HG02938 (cell line): ENCODE measurements at regions not wholly inside any gene's neighbourhood (a gene's known extent, or its start where the extent isn't known, plus 50 kb on each side); places are given as distances from the start of the nearest gene placed in this dataset.

Experiments used
- ATAC-seq: cut with Tn5 transposase; IDR thresholded peaks from one replicate; pipeline ENCODE4 v1.9.1; 2021; ENCODE audit warnings: mild to moderate bottlenecking, moderate library complexity; ENCODE audit not compliant: unreplicated experiment

DNA sequence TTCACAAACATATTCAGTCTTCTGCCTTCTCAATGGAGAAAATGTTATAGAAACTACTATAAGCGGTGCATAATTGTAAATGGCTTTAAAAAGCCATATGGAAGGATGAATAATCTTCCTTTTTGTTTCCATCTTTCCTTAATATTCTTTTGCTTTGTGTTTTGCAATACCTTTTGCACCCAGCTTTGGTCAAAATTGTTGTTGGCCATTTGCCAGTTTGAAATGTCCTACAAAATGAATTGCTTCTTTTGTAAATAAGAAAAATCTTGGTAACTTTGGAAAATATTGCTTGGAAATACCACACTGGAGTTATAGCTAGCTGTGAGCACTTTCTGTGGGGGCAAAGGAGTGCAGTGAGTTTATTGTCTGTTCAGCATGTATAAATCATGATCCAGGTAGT is 93.5 kb upstream of the NR2F2 start:
- no peak for ATAC-seq

DNA sequence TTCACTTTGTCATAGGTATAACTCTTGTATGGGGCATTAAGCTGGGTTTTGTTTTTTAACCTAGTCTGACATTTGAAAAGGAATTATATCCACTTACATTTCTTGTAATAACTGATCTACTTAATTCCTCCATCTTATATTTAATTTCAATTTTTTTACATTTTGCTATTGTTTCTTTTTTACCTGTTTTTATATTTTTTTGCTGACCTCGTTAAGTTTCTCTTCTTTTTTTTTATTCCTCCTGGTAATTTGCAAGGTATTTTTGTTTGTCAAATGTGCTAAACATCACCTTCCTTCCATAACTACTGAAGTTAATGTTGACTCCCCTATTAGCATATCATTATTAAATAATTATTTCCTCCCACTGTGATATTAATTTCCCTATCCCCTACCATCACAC is 87.7 kb upstream of the NR2F2 start:
- no peak for ATAC-seq

DNA sequence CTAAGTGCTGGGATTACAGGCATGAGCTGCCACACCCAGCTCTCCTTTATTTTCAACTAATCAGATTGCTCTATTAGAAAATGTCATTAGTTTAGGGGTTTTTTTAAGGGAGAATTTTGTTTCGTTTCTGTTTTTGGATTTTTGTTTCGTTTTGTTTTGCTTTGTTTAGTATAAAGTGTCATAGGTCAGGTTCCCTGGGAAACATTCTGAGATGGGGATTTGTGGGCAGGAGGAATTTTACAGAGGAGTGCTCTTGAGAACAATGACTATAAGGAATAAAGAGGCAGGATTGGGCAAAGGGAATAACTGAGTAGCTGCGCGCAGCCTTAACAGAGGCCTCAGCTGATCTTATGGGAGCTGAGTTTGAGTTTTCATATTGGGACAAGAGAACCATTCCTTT is 86.8 kb upstream of the NR2F2 start:
- no peak for ATAC-seq

DNA sequence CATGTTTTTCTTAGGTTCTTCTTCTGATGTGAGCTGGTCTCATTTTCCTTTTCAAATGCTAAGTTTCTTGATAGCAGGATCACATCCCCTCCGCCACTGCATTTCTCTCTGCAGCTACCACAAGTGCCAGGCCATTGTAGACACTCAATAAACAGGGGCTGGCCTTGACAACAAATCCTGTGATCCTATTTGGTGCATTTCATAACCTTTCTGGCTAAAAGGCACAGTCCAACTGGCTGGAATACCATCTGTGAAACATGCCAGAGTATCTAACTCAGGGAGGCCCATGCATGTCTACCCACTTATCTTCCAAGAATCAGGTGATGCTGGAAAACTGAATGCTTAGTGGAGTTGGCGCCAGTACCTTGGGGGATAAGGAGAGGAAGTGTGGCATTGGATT is 85.2 kb upstream of the NR2F2 start:
- no peak for ATAC-seq

DNA sequence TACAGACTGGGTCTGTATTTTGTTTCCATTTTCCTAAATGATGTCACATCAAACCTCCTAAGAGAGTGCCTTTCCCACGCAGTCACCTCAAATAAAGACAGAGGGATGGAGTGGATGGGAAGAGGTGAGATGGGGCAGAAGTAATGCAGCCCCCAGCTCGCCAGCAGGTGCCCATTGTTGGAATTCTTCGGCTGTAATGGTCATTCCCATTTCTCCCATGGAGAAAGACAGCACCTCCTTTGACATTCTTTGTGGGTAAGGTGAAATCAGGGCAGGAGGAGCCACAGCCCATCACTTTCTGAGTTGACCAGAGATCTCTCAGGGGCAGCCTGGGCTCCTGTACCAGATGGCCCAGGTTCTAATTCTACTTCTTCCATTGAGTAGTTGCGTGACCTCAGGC is 84.4 kb upstream of the NR2F2 start:
- ATAC-seq, result no peak

DNA sequence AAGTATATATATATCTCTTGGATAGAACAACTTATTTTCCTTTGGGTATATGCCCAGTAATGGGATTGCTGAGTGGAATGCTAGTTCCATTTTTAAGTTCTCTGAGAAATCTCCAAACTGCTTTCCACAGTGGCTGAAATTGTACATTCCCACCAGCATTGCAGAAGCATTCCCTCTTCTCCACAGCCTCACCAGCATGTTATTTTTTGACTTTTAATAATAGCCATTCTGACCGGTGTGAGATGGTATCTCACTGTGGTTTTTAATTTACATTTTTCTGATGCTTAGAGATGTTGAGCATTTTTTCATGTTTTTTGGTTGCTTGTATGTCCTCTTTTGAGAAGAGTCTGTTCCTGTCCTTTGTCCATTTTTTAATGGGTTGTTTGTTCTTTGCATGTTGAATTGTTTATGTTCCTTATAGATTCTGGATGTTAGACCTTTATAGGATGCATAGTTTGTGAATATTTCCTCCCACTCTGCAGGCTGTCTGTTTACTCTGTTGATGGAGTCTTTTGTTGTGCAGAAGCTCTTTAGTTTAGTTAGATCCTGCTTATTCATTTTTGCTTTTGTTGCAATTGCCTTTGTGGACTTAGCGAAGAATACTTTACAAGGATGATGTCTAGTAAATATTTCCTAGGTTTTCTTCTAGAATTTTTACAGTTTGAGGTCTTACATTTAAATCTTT is 82.7 kb upstream of the NR2F2 start:
- ATAC-seq, result no peak

DNA sequence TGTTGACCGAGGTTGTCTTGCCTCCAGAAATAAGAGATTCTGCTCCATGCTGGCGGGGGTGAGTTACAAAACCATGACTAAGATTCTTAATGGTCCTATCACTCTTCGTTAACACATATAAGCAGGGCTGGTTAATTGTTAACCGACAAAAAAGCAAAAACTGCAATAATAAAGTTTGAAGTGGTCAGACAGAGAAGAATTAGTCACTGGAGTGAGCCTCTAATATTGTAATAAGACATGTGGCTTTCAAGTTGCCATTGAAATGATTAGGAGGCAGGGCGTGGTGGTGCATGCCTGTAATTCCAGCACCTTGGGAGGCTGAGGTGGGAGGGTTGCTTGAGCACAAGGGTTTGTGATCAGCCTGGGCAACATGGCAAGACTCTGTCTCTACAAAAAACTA is 78.4 kb upstream of the NR2F2 start:
- no peak for ATAC-seq

DNA sequence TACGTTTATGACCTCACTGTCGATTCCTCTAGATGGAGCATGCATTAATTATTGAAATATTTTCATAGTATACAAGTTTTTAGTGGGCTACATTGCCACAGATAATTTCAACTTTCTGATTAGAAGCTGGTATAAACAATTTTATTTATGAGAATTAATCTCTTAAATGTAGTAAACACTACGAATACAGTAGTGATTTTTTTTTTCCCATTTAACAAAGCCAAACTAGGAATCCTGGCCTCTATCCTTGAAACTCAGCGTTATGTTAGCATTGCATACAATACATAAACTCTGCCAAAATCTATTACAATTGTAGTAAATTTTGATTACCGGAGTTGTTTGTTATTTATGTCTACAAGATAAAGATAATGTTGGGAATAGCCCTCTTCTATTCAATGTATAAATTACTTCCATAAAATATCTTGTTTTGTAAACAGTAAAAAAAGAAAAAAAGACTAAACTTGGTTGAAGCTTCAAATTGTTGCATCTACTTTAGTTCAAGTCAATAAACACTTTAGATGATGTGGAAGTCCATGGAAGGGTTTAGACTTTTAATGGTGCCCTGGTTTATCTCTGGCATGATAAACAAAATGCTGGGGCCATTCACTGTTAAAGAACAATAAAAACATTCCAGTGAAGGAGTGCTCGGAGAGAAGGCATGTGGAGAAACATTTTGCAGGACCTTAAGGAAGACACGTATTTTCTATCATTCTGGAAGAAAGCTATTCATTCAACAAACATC is 77.3 kb upstream of the NR2F2 start:
- no peak for ATAC-seq

DNA sequence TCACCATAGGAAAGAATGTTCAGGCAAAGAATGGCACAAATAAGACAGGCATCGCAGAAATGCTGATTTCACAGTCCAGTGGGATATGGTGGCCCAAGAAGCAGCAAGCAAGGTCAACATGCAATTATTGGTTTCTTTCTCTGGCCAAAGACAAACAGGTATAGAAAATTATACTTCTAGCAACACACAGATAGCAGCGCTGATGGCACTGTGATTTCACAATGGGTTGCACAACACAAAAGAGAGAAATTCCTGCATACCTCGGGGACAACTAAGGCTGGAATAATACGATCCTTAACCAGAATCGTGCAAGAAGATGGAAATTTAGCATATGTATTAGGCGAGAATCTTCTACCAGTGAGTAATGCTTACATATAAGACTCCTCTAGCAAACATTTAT is 76.3 kb upstream of the NR2F2 start:
- no peak for ATAC-seq

DNA sequence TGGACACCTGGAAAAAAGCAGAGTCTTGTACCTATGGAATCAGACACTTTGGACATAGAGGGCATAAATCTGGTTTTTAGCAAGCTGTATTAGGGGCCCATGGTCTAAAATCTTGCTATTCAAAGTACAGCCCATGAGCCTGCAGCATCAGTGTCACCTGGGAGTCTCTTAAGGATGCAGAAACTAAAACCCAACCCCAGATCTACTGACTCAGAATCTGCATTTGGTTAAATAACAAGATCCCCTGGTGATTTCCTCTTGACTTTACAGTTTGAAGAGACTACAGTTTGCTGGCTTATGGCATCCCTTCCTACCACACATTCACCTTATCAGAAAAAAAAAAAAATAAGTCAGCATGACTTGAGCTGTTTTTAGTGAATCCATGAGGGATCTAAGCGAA is 74.9 kb upstream of the NR2F2 start:
- no peak for ATAC-seq

DNA sequence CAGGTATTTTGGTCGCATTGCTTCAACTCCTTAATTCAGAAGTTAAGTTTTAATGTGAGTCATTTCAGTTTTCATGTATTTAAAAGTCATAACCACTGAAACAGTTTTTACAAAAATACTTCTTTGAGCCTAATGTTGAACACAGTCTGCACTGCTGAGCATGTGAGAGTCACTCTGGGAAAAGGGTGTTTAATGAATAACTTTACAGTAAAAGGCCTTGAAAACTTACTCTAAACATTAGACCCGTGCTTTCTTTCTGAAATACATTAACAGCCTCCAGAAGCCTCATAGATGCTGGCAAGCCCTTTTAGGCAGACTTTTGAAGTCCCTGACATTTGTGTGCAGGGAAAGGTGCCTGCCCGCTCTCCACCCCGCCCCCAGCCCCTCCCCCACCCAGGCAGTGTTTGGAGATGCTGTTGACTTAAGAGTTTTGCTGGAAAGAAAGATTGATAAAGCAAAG is 68.9 kb upstream of the NR2F2 start:
- ATAC-seq, result peak; percentile 95

DNA sequence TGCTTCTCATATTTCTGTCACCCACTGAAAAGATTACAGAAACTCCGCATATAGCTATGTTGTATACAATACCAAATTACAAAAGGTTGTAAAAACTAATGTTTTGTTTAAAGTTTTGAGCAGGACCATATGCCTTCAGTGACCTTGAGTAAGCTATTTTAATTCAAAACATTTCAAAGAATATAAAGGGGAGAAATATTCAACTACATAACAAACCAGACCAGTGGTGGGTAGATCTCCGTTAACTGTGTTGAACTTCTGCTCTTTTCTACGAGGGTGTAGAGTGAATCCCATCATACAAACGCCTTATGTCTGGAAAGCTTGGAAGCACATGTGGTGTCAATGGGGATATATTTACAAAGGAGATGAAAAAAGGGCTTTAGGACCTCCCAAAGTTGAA is 68.4 kb upstream of the NR2F2 start:
- ATAC-seq, result no peak

DNA sequence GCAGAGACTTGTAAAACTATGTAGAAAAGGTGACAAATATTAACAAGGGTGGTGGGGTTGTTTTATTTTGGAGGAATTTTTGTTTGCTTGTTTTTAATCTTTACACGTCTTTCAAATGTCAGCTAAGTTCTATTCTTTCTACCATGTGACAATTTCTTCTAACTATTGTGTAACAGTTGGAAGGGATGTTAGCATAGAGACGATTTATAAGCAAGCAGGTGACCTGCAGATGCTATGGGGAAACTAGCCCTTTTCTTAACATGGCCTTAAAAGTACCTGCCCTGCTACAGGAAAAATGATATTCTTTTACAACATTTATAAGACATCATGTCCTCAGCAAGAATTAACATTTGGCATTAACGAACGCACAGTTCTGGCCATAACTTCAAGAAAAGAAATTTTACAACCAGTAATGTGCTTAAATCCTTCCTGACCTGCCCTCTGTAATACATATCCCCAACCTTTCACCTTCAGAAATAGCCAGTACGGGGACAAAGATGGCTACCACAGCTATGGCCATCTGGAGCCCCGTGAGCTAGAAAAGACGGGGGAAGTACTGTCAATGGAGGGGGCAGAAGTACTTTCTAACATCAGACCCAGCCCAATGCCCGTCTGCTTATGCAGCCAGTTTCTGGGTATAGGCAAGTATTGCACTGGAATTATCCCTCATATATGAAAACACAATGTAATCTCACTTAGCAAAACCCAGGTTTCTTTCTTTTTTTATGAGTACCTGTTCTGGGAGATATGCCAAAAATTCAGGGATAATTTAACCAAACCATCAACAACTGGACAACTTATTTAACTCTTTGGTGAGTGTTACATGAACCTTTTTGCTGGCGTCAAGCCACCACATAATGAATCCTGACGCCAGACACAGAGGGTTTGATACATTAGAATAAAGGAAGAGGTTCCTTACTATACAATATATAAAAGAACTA is 67.7 kb upstream of the NR2F2 start:
- no peak for ATAC-seq

DNA sequence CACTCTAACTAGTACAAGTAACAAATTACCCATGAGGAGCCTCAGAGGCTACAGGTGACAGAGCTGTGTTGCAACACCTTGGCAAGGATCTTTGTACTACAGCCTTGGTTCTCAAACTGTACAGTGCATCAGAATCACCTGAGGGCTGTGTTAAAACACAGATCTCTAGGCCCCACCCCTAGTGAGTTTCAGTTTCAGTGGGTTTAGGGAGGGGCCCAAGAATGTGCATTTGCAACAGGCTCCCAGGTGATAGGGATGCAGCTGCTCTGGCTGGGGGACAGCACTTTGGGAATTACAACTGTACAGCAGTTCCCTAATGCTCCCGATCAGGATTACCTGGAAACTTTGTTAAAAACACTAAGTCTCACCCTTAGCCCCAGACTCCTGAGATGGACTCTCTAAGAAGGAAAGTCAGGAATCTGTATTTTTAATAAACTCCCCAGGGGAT is 66.1 kb upstream of the NR2F2 start:
- ATAC-seq, result no peak

DNA sequence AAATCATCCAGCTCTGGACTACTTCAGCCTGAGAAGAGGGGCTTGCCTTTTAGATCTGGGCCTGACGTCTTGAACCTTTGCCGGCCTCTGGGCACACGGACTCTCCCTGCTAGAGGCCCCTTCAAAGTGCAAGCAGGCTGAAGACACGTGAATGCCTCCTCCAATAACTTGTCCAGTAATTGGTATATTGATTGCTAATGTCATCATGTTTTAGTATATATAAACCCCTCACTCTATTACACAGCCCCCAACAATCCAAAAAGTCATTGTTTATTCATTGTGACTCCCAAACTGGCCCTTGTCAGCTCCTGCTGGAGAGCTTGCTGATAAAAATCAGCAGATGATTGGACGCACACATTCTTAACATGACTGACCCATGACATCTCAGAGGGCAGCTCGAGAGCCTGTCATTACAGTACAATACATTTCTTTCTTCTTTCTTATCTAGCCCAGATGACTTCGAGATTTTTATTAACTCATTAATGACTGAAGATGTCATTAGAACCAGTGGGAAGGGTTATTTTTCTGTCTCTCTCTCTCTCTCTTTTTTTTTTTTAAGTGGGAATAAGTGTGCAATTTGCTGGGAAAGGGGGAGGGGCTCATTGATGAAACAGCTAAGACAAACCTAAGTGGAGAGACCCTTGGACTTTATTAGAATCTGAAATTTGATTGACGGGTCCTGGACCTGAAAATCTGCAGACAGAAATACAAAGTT is 65.5 kb upstream of the NR2F2 start:
- ATAC-seq, result no peak

DNA sequence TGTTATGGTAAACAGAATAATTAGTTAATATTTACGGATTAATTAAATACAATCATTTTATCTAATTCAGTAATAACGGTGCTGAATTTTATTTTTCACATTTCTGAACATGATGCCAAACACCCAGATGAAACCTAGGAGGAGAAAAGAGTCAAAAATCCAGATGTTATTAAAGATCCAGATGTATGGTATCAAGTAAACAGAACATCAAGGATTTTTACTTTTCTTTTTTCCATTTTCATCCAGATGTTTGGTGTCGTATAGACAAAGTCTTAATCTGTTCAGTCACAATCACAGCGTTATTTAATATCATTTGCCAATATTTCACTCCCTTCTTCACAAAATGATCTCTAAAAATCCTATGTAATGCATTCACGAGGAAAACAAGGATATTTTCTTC is 64.0 kb upstream of the NR2F2 start:
- ATAC-seq, result no peak

DNA sequence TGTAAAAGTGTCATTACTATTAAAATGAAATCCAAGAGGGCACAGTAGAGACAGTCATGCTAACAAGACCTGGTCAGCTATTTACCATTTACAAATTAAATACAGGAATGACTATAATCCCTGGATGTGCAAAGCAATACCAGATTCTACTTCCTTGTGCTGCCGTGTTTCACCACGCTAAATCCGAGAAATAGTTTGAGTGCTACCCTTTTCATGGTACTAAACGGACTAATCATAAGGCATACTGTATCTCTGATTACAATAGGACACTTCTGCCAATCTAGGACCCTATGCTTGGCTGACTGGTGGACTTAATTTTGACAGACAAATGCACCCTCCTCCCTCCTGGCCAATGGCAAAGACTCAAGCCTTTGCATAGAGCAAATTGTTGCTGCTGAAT is 63.0 kb upstream of the NR2F2 start:
- no peak for ATAC-seq

DNA sequence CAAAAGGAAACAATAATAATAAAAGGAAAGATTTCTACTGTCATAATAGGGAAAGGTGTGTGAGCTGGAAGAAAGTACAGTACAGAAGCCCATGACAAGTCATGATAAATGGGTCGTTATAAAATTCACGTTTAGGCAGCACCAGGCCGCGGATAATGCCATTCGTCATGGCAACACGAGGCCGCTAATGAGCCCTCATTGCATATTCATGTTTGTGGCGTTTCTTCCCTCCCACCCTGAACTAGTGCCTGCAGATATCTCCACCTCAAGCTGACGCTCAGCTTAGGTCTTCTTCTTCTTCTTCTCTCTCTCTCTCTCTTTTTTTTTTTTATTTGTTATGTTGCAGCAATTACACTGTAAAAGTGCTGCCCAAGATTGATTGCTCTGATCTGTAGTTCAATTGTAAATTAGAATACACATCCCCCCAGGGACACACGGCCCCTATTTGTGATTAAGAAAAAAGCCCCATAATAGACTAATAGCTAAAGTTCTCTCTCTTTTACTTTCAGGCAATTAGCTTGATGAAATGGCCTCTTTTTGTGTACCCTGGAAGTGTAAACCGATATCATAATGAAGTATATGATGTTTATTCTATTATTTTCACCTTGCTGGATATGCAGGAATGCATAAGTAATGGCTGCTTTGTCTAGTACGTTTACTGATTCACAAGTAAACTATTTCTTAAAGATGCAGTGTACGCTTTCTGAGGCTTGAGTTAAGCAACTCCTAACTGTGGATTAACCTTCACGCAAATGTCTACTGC is 61.9 kb upstream of the NR2F2 start:
- no peak for ATAC-seq

DNA sequence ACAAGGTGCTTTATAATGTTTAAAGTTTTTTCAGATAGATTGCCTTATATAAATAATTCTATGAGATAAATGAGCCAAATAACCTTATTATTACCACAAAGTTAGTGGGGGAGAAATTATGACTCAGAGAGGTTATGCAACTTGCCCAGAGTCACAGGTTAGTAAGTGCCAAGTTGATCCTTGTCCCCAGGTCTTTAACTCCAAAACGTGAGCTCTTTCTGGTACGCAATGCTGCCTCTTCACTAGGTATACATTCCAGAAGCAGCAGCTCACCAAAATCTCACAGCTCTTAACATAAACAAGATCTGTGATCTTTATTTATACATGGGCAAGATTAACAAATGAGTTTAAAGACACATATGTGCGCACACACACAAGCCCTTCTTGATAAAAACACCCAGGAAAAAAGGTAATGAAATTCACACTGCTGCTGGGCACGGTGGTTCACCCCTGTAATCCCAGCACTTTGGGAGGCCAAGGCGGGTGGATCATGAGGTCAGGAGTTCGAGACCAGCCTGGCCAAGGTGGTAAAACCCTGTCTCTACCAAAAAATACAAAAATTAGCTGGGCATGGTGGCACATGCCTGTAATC is 59.8 kb upstream of the NR2F2 start:
- ATAC-seq, result no peak

DNA sequence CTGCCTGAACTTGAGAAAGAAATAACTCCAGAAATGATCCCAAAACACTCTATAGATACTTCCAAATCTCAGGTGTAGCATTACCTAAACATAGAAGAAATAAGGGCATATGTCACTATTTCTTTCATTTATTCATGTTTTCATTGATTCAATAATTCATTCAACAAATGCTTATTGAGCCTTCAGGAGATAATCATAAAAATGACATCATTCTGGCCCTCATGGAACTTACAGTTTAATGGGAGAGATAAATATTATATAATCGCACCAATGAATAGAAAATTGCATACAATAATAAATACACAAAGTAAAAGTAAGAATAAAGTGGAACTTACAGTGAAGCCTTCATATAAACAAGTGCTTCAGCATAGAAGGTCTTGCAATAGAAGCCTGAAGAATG is 58.1 kb upstream of the NR2F2 start:
- ATAC-seq, result no peak
